Pancreas (tissue), 10 donors: ENCODE measurements at regions not wholly inside any gene's neighbourhood (a gene's known extent, or its start where the extent isn't known, plus 50 kb on each side); places are given as distances from the start of the nearest gene placed in this dataset.

Source experiments
- ATAC-seq, 4 donors: fragments of 200-7000 bp; cut with Tn5 transposase; one replicate each; pipeline versions ENCODE4 v1.8.0 to v1.9.1; 2020; ENCODE audit warnings: mild to moderate bottlenecking in 4 of 4, moderate library complexity in 4 of 4
- DNase-seq, 6 donors: peaks; one replicate each; pipeline ENCODE4 v3.0.0-alpha.2; 2020
- FAIRE-seq: peaks from 2 replicates; lab custom pipeline; 2012; peaks lifted over from hg19 to GRCh38; lab: Jason Lieb, UNC
- H3K27ac ChIP-seq, 4 donors: fragments of 200-600 bp; sonication (generic); 1 replicate in 3 of 4; 2 replicates in 1 of 4; pipeline versions ENCODE4 v1.5.0 to v1.8.0; 2020
- H3K27me3 ChIP-seq, 4 donors: fragments of 200-600 bp; one replicate each; pipeline ENCODE4 v1.8.0; 2021
- H3K36me3 ChIP-seq, 3 donors: fragments of 200-600 bp; sonication (generic) in 1 of 3; one replicate each; pipeline versions ENCODE4 v1.5.0 to v1.8.0; 2020 to 2021
- H3K4me1 ChIP-seq, 3 donors: fragments of 200-600 bp; one replicate each; pipeline ENCODE4 v1.8.0; 2021
- H3K4me3 ChIP-seq, 4 donors: fragments of 200-600 bp; sonication (generic) in 2 of 4; one replicate each; pipeline versions ENCODE4 v1.5.0 to v1.8.0; 2020 to 2021
- H3K9me3 ChIP-seq, 4 donors: fragments of 200-600 bp; one replicate each; pipeline ENCODE4 v1.8.0; 2021
- CTCF ChIP-seq, 4 donors: fragments of 200-600 bp; sonication (generic) in 3 of 4; IDR thresholded peaks; one replicate each; pipeline versions ENCODE4 v1.5.0 to v1.8.0; 2021; ENCODE audit warnings: antibody characterized with exemption in 4 of 4
- WGBS, 2 donors: extraction: QIAGEN DNeasy Blood & Tissue Kit; methylation state at CpG; one replicate each; pipeline ENCODE4 v1.1.7; 2013; 5-methylcytosine and 5-hydroxymethylcytosine counted together
- intact Hi-C, 3 donors: fragments of 100-400 bp; cut with DNase I; formaldehyde crosslinking; loops; one replicate each; pipeline versions ENCODE4 v1.11.1 to v1.14.2; 2022
- donor health status: healthy with polysubstance abuse.
- donor health status: DM: no; HTN: no; CAD: no; lungs with moderate emphysema.
- donor health status: DM: no; HTN: no; CAD: no.
- donor health status: control.
- donor health status: control.
- donor health status: Bipolar disorder and iron deficiency.
- donor health status: DM: yes; HTN: yes; CAD: no.
- donor health status: DM: no; HTN: no; CAD: no.
- donor health status: DM: no; HTN: no; CAD: no.
- donor health status: DM: yes; HTN: yes; CAD: no.

- intact Hi-C loops: no loop called here
- Histone ChIP-seq H3K9me3 (no peaks in the 10 kb centered on the region), H3K27me3 (no peaks in the 10 kb centered on the region), H3K4me1 (no peaks in the 10 kb centered on the region), H3K27ac (no peak overlapping the region), H3K36me3 (no peaks in the 10 kb centered on the region), H3K4me3 (no peak overlapping the region)
- DNase-seq: no peak
- no peak for TF ChIP-seq CTCF (IDR thresholded peaks at IDR 0.05)
- ATAC-seq: no peak
- FAIRE-seq: no peak
Observed at GRCh38 chr3:20462723-20463122, 276.7 kb upstream of the SGO1 start.

DNA sequence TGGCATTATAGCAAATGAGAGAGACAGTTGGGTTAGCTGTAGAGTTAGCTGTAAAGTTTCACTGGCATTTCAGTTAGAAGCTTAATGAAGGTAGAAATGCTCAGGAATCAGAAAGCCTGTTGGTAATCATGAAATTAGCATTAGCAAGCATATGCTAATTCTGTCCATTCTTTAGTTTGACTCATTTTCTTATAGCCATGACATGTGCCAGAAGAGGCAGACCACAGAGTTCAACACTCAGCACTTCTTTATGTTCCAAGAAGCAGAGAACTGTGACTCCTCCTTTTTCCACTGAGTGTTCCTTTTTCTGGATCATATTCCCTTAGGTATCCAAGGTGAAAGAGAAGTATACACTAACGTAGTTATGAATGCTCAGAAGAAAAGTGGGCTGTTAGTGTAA is 276.2 kb upstream of the SGO1 start:
- intact Hi-C loops: no loop called here
- WGBS, 2 donors: 49 to 74% methylated on average over 1 of the region's 1 CpG

GRCh38 chr3:20458994-20459716 is 273.1 kb upstream of the SGO1 start:
- FAIRE-seq (no peak), DNase-seq (no peak), ATAC-seq (no peak)
- no peak for TF ChIP-seq CTCF (IDR thresholded peaks at IDR 0.05)
- 42 to 70% methylated on average over 4 of the region's 4 CpGs for WGBS, 2 donors
- no peaks in the 10 kb centered on the region for H3K4me1 ChIP-seq
- intact Hi-C loops: no loop called here
- H3K27me3 ChIP-seq: no peaks in the 10 kb centered on the region
- H3K27ac ChIP-seq: no peak overlapping the region
- H3K4me3 ChIP-seq: no peak overlapping the region
- H3K9me3 ChIP-seq: no peaks in the 10 kb centered on the region
- no peaks in the 10 kb centered on the region for H3K36me3 ChIP-seq

More for the DNA sequence above, 276.2 kb upstream of the SGO1 start:
- H3K27ac ChIP-seq: no peak overlapping the region
- no peaks in the 10 kb centered on the region for H3K4me1 ChIP-seq
- H3K4me3 ChIP-seq: no peak overlapping the region
- DNase-seq: no peak
- no peaks in the 10 kb centered on the region for H3K27me3 ChIP-seq
- no peak for TF ChIP-seq CTCF (IDR thresholded peaks at IDR 0.05)
- no peaks in the 10 kb centered on the region for H3K9me3 ChIP-seq
- ATAC-seq: no peak
- FAIRE-seq: no peak
- H3K36me3 ChIP-seq: no peaks in the 10 kb centered on the region

GRCh38 chr3:20456511-20456910 is 270.5 kb upstream of the SGO1 start:
- Histone ChIP-seq H3K27me3 (no peaks in the 10 kb centered on the region), H3K9me3 (no peaks in the 10 kb centered on the region), H3K36me3 (no peaks in the 10 kb centered on the region), H3K4me1 (no peaks in the 10 kb centered on the region), H3K27ac (no peak overlapping the region), H3K4me3 (no peak overlapping the region)
- DNase-seq (no peak), FAIRE-seq (no peak), ATAC-seq (no peak)
- WGBS, 2 donors: 52 to 61% methylated on average over 1 of the region's 1 CpG
- no peak for TF ChIP-seq CTCF (IDR thresholded peaks at IDR 0.05)
- intact Hi-C loops: no loop called here

DNA sequence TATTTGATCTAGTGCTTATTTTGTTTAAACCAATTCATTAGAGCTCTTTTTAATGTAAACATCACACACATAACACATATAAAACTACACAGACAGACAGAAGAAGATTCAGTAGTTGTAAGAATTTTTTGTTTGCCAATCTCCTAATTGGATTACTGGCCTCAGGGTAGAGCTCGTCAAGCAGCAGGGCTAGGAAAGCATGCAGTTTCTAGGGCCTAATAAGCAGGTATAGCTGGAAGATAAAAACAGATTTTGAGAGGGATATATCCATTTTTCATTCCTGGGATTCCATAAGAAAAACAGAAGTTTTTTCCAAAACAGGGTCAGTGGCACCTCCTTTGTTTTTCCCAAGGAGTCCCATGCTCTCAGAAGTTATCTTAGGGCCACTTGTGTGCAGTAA is 265.2 kb upstream of the SGO1 start:
- Histone ChIP-seq H3K36me3 (no peaks in the 10 kb centered on the region), H3K4me3 (no peak overlapping the region), H3K27me3 (no peaks in the 10 kb centered on the region), H3K4me1 (no peaks in the 10 kb centered on the region), H3K9me3 (no peaks in the 10 kb centered on the region), H3K27ac (no peak overlapping the region)
- intact Hi-C loops: no loop called here
- DNase-seq (no peak), ATAC-seq (no peak), FAIRE-seq (no peak)
- WGBS, 2 donors: 21 to 28% methylated on average over 1 of the region's 1 CpG
- no peak for TF ChIP-seq CTCF (IDR thresholded peaks at IDR 0.05)
